RPMI7951 (cell line): ENCODE measurements at regions not wholly inside any gene's neighbourhood (a gene's known extent, or its start where the extent isn't known, plus 50 kb on each side); places are given as distances from the start of the nearest gene placed in this dataset.
"Not testable (repeated sequence)": the region's sequence is repeated elsewhere in the genome, so short reads cannot be mapped to it uniquely, and the experiment has no call there.

Experiments used
- DNase-seq: peaks from one replicate; pipeline ENCODE4 v3.0.0-alpha.2; 2012; ENCODE audit warnings: low read depth

DNA sequence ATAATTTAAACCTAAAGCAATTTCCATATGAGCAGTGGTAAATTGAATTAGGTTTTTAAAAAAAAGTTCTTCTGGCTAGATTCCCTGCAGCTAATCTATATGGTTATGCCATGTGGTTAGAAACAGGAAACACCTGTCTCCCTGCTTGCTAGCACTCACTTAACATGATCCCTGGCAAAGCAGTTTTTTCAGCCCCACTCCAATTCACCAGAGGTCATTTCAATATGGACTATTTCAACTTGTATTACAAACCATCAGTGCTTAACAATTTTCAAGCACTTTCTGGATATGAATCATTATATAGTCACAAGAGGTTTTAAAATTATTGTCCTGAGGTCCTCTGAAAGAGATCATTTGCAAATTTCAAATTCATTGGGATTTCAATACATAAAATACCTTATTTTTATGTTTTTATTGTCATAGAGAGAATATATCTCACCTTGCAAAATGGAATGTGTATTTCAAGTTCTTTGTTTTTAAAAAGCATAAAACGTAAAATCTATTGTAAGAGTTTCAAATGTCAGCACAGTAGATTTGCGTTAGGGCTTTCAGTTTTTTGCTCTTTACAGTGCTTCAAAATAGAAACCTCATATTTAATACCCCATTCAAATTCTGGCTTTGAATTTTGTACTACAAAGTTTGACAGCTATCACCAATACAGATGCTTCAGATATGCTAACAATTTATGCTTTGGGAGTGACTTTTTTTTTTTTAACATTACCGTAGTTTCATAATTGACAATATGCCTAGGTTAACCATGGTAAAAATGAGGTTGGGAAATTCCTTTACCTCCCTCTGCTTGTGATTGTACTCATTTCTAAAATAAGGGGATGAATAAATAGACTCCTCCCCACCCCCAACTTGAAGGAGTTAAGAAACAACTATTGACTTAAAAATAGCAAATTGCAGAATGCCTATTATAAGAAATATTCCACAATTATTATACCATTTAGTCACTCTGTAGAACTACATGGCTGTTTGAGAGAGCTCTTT is 117.5 kb upstream of the HGF start:
- DNase-seq = no peak

DNA sequence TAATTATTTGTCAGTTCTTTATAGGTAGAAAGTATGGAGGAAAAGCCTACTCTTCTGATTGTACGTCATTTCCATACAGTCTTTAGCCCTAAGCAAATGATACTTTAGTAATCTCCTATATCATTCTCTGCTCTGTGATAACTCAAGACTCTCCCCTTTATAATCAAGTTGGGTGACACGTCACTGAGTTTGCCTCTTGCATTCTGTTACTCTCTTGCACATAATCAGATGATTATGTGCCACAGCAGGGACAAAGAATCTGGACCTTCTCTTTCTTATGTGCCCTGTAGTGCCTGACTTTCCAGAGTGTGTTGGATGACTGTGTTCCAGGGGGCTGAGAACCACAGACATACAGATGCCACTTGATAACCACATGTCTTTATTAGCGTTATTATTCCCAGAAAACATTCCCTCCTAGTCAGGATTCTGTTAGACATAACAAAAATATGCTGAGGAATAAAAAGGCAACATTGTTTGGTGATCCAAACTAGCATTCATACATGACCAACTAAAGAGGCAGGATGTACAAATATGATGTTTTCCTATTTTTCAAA is 116.4 kb upstream of the HGF start:
- peak; percentile 20 for DNase-seq

DNA sequence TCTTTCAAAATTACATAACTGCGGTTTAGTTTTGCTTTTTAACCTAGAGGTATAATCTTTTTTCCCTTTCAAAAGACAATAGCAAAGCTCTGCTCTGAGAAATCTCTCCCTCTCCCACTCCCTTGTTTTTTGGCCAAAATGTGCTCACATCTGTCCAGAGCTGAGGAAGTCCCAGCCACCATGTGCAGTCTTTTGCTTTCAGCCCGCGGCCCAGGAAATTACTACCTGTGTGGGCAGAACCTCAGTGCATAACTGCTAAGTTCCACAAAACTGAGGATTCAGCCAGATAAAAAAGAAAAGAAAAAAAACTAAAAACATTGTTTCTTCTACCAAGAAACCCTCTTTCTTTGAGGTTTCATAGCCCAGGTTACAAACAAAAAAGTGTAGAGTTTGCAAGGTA is 115.0 kb upstream of the HGF start:
- no peak for DNase-seq

DNA sequence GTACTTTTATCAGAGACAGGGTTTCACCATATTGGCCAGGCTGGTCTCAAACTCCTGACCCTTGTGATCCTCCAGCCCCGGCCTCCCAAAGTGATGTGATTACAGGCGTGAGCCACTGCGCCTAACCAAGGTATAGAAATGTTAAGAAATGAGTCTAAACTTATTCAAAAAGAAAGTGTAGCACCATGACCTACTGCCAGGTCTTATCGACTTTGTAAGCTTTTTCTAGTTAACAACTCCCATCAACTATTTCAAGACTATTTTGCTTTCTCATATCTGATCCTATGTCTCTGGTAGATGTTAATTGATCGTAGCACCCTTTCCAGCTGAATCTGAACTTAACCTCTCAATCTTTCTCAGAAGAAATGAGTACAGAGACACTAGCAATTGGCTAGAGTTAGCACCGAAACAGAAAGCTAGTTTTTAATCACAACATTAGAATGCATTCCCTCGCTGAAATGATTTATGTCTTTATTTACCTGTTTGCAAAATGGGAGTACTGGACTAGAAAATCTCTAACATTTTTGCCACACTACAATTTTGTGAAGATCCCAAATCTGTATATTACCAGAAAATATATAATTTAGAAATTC is 114.0 kb upstream of the HGF start:
- no peak for DNase-seq

DNA sequence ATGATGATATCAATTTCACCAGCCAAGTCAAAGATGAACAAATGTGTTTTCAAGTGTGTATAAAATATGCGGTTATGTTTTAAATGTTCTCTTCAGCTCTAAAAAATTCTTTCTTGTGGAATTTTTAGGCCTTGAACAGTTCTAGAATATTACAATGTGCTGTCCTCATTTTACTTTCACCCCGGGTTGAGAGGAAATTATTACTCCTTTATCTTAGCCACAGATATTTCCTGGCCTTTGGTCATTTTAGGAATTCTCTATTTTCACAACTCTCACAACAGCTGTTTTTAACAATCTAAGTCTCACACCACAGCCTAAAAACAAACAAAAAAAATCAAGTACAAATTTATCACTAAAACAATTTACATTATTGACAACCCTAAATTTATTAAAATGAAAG is 112.2 kb upstream of the HGF start:
- no peak for DNase-seq

DNA sequence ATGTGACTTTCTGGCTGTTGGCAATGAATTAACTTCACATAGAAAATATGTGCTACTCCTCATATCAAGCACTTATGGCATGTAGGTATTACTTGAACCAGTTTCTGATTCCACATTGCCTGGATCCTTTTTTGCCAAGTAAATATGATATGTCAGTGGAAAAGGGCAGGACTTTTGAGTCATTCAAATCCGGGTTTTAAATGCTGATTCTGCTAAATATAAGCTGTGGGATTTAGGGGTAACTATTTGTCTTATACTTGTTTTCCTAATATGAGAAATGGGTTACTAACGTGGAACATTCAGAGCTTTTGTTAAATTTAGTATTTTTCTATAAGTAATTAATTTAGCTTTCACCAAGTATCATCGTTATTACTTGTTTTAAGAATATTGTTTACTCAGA is 108.0 kb upstream of the HGF start:
- no peak for DNase-seq

DNA sequence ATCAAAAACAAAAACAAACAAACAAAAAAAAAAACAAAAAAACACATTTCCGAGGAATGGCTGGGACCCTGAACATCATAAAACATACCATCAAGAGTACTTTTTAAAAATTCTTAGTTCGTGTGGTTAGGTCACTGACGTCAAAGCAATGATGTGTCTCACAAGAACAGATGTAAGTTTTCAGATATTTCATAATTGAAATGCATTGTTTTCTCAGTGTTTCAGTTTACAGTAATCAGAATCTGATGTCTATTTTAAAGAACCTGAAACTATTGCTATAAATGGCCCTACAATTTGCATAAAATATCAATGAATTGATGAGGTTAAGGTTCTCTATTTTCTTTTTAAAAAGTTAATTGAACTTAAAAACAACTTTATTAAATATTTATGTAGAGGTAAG is 103.7 kb upstream of the HGF start:
- DNase-seq = no peak

DNA sequence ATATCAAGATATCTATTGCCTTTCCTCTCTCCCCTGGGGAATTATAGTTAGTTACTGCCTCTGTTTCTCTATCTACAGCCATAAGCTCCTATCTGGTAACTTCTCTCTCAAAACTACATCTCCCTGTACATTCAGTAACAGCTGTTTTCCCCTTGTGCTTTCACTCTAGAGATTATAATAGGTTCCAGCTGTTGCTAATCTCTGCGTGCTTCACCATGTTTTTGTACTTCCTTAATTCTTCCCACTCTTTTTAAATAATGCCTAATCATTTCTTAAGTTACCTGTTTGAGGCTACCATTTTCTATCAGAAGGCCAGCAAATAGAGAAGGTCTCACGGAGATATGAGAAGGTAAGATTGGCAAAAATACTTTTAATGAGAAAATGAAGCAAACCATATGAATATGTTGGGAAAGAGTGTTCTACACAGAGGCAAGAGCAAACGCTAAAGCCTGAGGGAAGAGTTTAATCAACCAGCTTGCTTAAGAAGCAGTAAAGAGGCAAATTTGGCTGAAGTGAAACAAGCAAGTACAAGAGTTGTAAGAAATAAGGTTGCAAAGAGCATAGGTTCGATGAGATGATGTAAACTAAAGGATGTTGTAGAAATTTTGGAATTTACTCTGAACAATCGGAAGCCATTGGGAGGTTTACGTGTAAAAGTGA is 101.9 kb upstream of the HGF start:
- DNase-seq = peak; percentile 9

DNA sequence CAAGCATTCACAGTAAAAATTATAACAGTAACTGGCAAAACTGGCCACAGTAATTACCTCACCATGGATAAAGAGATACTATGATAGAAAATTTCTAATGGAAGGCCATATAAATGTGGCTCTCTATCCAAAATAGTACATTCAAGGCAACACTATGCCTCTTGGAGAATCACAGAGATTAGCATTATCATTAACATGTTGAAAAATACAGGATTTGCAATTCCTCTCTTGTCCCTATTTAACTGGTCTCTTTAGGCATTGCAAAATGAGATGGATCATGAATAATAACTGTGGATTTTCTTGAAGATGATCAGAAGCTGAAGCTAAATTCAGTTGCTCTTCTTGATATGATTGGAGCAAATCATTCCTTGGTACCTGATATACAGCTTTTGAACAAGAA is 100.8 kb upstream of the HGF start:
- DNase-seq = no peak

DNA sequence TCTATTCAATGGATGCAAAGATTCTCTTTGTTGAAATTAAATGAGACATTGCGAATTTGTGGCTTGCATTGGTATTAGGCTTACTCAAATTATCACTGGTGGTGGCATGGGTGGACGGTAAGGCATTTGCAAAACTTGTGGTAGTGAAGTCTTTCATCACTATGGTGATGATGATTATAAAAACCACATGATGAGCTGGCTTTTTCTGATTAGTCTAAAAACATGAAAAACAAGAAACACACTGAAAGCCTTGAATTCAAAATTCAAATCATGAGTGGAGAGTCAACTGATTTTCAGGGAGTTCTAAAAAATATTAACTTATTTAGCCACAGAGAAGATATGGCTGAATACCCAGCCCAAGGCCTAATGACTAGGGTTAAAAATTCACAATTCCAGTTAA is 99.8 kb upstream of the HGF start:
- DNase-seq = no peak

DNA sequence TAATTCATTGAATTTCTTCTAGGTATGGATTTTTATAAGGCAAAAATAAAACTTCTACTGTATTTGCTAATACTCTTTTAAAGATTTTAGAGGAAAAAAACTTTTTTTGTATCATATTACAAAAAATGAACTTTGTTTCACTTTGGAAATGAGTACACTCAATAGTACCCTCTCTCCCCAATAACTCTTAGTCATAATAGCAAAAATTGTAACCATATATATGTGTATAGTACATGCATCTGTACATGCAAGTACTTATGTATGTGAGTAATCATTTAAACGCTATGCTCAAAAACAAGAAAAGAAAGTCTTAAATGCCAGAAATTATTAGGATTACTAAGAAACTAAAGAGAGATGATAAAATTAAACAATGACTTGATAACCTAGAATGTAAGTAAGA is 95.9 kb upstream of the HGF start:
- DNase-seq = no peak

DNA sequence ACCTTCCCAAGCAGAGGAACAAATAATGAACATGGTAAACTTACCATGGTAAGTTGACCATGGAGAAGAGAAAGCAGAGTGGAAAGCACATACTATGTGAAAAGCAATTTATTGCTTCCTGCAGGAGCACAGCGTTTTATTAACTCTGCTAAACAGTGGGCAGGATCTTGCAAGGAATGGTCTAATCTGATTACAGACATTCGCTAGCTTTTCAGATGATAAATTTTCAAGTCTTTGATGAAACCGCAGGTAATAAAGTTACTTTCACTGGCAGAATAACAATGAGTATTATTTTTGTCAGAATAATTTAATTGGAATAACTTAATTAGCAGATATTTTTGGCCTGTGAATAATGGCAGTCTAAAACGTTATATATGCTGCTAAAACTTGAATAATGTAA is 89.6 kb upstream of the HGF start:
- no peak for DNase-seq

DNA sequence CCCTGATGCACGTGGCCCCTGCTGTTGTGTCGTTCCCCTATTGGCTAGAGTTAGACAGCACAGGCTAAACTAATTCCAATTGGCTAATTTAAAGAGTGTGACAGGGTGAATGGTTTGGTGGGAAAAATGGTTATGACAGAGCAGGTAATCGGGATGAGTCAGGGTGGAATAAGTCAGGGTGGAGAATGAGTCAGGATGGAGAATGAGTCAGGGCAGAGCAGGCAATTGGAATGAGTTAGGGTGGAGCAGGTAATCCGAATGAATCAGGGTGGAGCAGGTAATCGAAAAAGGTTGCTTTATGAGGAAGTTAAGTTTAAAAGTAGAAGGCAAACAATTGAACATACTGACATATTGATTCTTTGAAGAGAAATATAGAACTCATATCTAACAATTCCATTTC is 89.0 kb upstream of the HGF start:
- not testable (repeated sequence) for DNase-seq

DNA sequence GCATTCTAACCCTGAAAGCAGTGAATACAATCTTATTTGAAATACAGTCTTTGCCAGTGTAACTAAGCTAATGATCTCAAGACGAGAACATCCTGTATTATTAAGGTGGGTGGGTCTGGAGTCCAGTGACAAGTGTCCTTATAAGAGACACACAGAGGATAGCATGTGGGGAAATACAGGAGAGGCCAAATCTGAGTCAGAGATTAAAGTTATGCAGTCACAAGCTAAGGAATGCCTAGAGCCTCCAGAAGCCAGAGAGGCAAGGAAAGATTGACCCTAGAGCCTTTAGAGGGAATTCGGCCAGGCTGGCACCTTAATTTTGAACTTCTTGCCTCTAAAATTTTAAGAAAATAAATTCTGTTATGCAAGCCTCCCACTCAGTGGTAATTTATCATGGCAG is 87.5 kb upstream of the HGF start:
- no peak for DNase-seq

DNA sequence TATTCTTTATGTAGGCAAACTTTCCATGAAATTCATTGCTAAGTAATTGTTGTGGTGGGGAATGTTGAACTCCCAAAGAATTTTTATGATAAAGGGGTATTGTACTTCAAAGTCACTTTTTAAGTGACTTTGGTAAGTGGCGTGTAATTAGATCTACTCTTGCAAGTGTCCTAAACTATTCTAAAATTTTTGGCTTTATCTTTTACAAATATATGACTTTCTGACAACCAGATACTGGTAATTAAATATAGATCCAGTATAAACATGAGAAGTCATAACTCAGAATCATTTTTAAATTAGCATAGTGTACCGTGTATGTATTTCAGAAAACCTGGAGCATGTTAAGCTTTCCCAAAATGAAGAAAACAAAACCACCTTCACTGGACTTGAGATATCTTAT is 84.7 kb upstream of the HGF start:
- no peak for DNase-seq

DNA sequence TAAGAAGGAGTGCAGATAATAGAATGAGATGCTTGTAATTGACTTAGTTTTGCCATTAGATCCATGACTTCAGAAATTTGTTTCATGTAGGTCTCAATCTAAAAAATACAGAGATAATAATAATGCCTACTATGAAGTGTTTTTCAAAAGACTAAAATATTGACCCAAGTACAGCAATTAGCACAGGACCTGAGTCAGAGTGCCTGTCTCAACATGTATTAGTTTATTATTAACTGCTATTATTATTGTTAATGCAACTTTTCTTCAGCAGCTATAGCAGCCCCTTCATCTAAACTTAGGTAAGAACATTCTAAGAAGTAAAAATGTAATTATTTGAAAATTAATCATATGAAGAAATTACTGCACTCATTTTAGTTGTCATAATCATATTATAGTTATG is 82.9 kb upstream of the HGF start:
- no peak for DNase-seq

DNA sequence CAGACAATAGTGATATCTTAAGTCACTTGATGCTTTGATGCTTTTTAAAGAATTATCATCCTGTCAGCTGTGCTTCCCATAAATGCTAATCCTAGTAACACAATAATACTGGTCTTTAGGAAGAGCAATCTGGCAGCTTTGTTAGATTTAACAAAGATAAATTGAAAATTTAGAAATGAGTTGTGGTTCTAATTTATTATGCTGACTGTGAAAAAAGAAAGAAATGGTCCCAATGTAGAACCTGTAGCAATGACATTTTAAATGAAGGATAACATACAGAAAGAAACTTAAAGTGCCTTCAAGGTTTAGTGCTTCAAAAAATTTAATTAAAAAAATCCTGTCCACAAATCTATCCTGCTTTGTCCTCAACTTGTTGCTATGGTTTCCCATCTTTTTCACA is 81.6 kb upstream of the HGF start:
- DNase-seq = no peak

DNA sequence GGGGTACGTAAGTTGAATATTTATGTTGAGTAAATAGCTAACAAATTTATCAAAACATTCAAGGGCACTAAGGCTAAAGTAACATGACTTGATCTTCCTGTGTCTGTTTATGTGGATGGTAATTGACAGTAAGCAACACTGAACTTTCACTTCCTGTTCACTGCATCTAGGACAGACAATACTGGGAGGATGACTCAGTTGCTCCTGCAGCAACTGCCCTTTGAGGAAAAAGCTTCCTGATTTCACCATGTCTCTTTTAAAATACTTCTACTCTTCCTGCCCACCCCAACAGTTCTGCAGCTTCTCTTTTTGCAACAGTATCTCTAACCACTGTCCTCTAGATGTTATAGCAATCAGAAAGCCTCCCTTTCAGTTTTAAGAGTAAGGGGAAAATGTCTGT is 76.6 kb upstream of the HGF start:
- peak; percentile 18 for DNase-seq

DNA sequence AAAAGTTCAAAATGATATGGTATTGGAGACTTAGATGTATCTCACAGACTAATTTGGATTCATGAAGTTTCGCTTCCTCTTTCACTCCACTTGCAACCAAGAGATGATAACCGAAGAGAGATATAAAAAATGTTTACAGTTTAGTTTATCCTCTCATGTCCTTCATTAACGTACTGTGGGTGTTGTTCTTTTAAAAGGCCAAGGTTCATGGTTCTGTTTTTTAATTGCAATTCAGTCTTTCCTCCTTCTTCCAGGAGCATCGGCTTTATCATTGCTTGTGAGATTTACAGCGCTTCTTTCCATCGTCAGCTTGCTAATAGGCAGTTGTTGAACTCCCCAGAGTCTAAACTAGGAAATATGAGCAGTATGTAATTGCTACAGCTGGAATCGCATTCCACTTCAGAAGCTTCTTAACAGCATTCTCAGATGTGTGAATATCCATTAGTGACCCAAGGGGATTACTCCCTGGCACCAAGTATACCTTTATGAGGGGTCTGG is 75.9 kb upstream of the HGF start:
- no peak for DNase-seq

DNA sequence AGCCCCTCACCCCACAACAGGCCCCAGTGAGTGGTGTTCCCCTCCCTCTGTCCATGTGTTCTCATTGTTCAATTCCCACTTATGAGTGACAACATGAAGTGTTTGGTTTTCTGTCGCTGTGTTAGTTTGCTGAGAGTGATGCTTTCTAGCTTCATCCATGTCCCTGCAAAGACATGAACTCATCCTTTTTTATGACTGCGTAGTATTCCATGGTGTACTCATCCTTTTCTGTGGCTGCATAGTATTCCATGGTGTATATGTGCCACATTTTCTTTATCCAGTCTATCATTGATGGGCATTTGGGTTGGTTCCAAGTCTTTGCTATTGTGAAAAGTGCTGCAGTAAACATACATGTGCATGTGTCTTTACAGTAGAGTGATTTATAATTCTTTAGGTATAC is 73.8 kb upstream of the HGF start:
- not testable (repeated sequence) for DNase-seq

DNA sequence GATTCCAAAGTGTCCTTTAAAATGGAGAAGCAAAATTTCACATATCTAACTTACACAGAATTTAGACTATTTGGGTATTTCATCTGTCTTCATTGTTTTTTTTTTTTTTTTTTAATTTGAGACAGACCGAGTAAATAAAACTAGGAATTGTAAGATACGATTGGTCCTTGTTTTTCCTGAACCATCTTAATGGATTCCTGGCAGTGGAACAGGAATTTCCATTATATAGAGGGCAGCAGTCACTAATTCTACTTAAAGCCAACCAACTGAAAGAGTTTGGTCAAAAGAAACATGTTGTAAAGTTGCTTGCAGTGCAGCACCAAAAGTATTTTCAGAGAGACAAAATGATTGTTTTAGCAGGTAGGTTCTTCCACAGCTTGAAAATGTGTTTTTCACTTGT is 72.5 kb upstream of the HGF start:
- no peak for DNase-seq

DNA sequence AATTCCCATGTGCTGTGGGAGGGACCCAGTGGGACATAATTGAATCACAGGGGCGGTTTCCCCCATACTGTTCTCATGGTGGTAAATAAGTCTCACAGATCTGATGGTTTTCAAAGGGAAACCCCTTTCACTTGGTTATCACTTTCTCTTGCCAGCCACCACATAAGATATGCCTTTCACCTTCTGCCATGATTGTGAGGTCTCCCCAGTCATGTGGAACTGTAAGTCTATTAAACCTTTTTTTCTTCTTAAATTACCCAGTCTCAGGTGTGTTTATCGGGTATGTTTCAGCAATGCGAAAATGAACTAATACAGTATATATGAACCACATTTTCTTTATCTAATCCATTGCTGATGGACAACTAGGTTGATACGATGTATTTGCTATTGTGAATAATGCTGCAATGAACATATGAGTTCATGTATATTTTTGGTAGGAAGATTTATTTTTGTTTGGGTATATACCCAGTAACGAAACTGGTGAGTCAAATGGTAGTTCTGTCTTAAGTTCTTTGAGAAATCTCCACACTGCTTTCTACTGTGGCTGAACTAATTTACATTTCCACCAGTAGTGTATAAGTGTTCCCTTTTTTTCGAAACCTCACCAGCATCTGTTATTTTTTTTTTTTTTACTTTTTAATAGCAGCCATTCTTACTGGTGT is 70.0 kb upstream of the HGF start:
- DNase-seq = no peak
